H7 (cell line): ENCODE measurements at regions not wholly inside any gene's neighbourhood (a gene's known extent, or its start where the extent isn't known, plus 50 kb on each side); places are given as distances from the start of the nearest gene placed in this dataset.

Experiments used
- DNase-seq: peaks from one replicate; pipeline ENCODE4 v3.0.0; 2012
- H3K27me3 ChIP-seq: 2 replicates; pipeline ENCODE4 v1.6.0; 2011; ENCODE audit warnings: mild to moderate bottlenecking, low read length; ENCODE audit not compliant: control insufficient read depth, insufficient read depth
- H3K36me3 ChIP-seq: replicated peaks from 2 replicates; pipeline ENCODE4 v1.5.1; 2011; ENCODE audit warnings: low read length; ENCODE audit not compliant: control insufficient read depth, insufficient read depth
- H3K4me3 ChIP-seq: 2 replicates; pipeline ENCODE4 v1.5.1; 2011; ENCODE audit warnings: low read depth, mild to moderate bottlenecking, control low read depth, low read length, moderate library complexity; ENCODE audit not compliant: insufficient read depth

- Histone ChIP-seq H3K36me3 (no peaks in the 10 kb centered on the region), H3K27me3 (no peaks in the 10 kb centered on the region), H3K4me3 (no peak overlapping the region)
- no peak for DNase-seq
Measured at GRCh38 chr1:115179397-115180079, 90.2 kb upstream of the TSPAN2 start.

GRCh38 chr1:115176189-115176588 is 86.9 kb upstream of the TSPAN2 start:
- Histone ChIP-seq H3K36me3 (no peaks in the 10 kb centered on the region), H3K4me3 (no peak overlapping the region), H3K27me3 (no peaks in the 10 kb centered on the region)
- no peak for DNase-seq

- H3K36me3 ChIP-seq, result no peaks in the 10 kb centered on the region
- H3K4me3 ChIP-seq, result no peak overlapping the region
- no peak for DNase-seq
- H3K27me3 ChIP-seq, result no peaks in the 10 kb centered on the region
Measured at GRCh38 chr1:115175596-115175995, 86.3 kb upstream of the TSPAN2 start.

- Histone ChIP-seq H3K36me3 (no peaks in the 10 kb centered on the region), H3K27me3 (no peaks in the 10 kb centered on the region), H3K4me3 (no peak overlapping the region)
- no peak for DNase-seq
Measured at GRCh38 chr1:115173151-115173550, 83.8 kb upstream of the TSPAN2 start.

- H3K36me3 ChIP-seq, result no peaks in the 10 kb centered on the region
- H3K27me3 ChIP-seq, result no peaks in the 10 kb centered on the region
- no peak for DNase-seq
- H3K4me3 ChIP-seq, result no peak overlapping the region
Measured at GRCh38 chr1:115172270-115172669, 83.0 kb upstream of the TSPAN2 start.

GRCh38 chr1:115170961-115171392 is 81.7 kb upstream of the TSPAN2 start:
- no peak overlapping the region for H3K4me3 ChIP-seq
- no peak for DNase-seq
- H3K36me3 ChIP-seq, result no peaks in the 10 kb centered on the region
- H3K27me3 ChIP-seq, result no peaks in the 10 kb centered on the region

GRCh38 chr1:115170377-115170776 is 81.1 kb upstream of the TSPAN2 start:
- Histone ChIP-seq H3K36me3 (no peaks in the 10 kb centered on the region), H3K27me3 (no peaks in the 10 kb centered on the region), H3K4me3 (no peak overlapping the region)
- DNase-seq, result no peak

- Histone ChIP-seq H3K36me3 (no peaks in the 10 kb centered on the region), H3K27me3 (no peaks in the 10 kb centered on the region)
- DNase-seq, result no peak
Measured at GRCh38 chr1:115168026-115168425, 78.7 kb upstream of the TSPAN2 start.

GRCh38 chr1:115166531-115167091 is 77.3 kb upstream of the TSPAN2 start:
- DNase-seq, result no peak
- Histone ChIP-seq H3K4me3 (no peak overlapping the region), H3K36me3 (no peaks in the 10 kb centered on the region), H3K27me3 (no peaks in the 10 kb centered on the region)

More at GRCh38 chr1:115168026-115168425, 78.7 kb upstream of the TSPAN2 start:
- no peak overlapping the region for H3K4me3 ChIP-seq

- Histone ChIP-seq H3K4me3 (no peak overlapping the region), H3K27me3 (no peaks in the 10 kb centered on the region), H3K36me3 (no peaks in the 10 kb centered on the region)
- DNase-seq, result no peak
Measured at GRCh38 chr1:115165776-115166175, 76.5 kb upstream of the TSPAN2 start.

- no peak overlapping the region for H3K4me3 ChIP-seq
- H3K27me3 ChIP-seq, result no peaks in the 10 kb centered on the region
- no peaks in the 10 kb centered on the region for H3K36me3 ChIP-seq
- DNase-seq, result no peak
Measured at GRCh38 chr1:115164940-115165705, 75.8 kb upstream of the TSPAN2 start.

GRCh38 chr1:115164484-115164883 is 75.2 kb upstream of the TSPAN2 start:
- Histone ChIP-seq H3K27me3 (no peaks in the 10 kb centered on the region), H3K4me3 (no peak overlapping the region), H3K36me3 (no peaks in the 10 kb centered on the region)
- no peak for DNase-seq

- DNase-seq, result no peak
- no peak overlapping the region for H3K4me3 ChIP-seq
- no peaks in the 10 kb centered on the region for H3K27me3 ChIP-seq
- no peaks in the 10 kb centered on the region for H3K36me3 ChIP-seq
Measured at GRCh38 chr1:115160728-115161127, 71.4 kb upstream of the TSPAN2 start.

GRCh38 chr1:115159958-115160357 is 70.7 kb upstream of the TSPAN2 start:
- no peak overlapping the region for H3K4me3 ChIP-seq
- DNase-seq, result no peak
- no peaks in the 10 kb centered on the region for H3K36me3 ChIP-seq
- H3K27me3 ChIP-seq, result no peaks in the 10 kb centered on the region

GRCh38 chr1:115158181-115158580 is 68.9 kb upstream of the TSPAN2 start:
- no peaks in the 10 kb centered on the region for H3K27me3 ChIP-seq
- no peak overlapping the region for H3K4me3 ChIP-seq
- no peaks in the 10 kb centered on the region for H3K36me3 ChIP-seq
- no peak for DNase-seq
